ENCODE measurements at regions not wholly inside any gene's neighbourhood (a gene's known extent, or its start where the extent isn't known, plus 50 kb on each side); places are given as distances from the start of the nearest gene placed in this dataset.

DNA sequence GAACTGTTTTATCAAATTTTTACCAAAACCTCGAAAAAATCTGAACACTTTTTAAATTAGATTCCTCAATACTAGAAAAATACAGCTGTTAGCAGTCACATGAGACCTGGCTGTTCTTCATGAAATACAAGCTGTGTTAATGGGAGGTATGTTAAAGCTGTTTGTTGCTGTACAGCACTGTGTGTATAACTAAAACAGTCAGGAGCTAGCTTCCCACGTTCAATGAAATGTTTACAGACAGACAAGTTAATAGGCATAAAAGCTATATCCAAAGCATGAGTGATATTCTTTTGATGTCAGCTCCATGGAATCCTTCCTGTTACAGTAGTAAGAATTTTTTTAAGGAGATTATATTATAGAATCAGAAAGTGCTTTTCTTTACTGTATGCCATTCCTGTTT lies 223.2 kb upstream of the FOXD3 start:
- TF ChIP-seq TAF1 (IDR thresholded peaks at IDR 0.05; ENCODE audit: control insufficient read depth, extremely low read depth, insufficient read depth, low read length, severe bottlenecking) (no peak), PTRF (tag; IDR thresholded peaks at IDR 0.05) (no peak), SETDB1 (IDR thresholded peaks at IDR 0.05; ENCODE audit: low read length) (no peak), MBD2 (IDR thresholded peaks at IDR 0.05; ENCODE audit: borderline replicate concordance, low read depth) (no peak), BHLHE40 (IDR thresholded peaks at IDR 0.05; ENCODE audit: low read length) (no peak), BRCA1 (IDR thresholded peaks at IDR 0.05) (no peak), BRCA1 (CRISPR knock-in tag; IDR thresholded peaks at IDR 0.05) (no peak), GABPA (tag; conservative IDR thresholded peaks at IDR 0.05; ENCODE audit: low read depth) (no peak)
- TF ChIP-seq, protein P1, sequence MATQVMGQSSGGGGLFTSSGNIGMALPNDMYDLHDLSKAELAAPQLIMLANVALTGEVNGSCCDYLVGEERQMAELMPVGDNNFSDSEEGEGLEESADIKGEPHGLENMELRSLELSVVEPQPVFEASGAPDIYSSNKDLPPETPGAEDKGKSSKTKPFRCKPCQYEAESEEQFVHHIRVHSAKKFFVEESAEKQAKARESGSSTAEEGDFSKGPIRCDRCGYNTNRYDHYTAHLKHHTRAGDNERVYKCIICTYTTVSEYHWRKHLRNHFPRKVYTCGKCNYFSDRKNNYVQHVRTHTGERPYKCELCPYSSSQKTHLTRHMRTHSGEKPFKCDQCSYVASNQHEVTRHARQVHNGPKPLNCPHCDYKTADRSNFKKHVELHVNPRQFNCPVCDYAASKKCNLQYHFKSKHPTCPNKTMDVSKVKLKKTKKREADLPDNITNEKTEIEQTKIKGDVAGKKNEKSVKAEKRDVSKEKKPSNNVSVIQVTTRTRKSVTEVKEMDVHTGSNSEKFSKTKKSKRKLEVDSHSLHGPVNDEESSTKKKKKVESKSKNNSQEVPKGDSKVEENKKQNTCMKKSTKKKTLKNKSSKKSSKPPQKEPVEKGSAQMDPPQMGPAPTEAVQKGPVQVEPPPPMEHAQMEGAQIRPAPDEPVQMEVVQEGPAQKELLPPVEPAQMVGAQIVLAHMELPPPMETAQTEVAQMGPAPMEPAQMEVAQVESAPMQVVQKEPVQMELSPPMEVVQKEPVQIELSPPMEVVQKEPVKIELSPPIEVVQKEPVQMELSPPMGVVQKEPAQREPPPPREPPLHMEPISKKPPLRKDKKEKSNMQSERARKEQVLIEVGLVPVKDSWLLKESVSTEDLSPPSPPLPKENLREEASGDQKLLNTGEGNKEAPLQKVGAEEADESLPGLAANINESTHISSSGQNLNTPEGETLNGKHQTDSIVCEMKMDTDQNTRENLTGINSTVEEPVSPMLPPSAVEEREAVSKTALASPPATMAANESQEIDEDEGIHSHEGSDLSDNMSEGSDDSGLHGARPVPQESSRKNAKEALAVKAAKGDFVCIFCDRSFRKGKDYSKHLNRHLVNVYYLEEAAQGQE (IDR thresholded peaks at IDR 0.05; ENCODE audit: borderline replicate concordance), result no peak
- TF ChIP-seq, protein P1 (CRISPR knock-in tag; IDR thresholded peaks at IDR 0.05; ENCODE audit: low read depth), result no peak

Measured in K562 (cell line).